Loucy (cell line): ENCODE measurements at regions not wholly inside any gene's neighbourhood (a gene's known extent, or its start where the extent isn't known, plus 50 kb on each side); places are given as distances from the start of the nearest gene placed in this dataset.

Experiments used
- CTCF ChIP-seq: fragments of 200-600 bp; sonication (generic); conservative IDR thresholded peaks from 2 replicates; pipeline ENCODE4 v1.5.1; 2014; ENCODE audit warnings: mild to moderate bottlenecking, antibody characterized with exemption, low read length
- EZH2phosphoT487 ChIP-seq: fragments of 200-600 bp; IDR thresholded peaks from 2 replicates; pipeline ENCODE4 v1.6.1; 2018; ENCODE audit warnings: antibody characterized with exemption, mild to moderate bottlenecking, moderate library complexity, borderline replicate concordance

DNA sequence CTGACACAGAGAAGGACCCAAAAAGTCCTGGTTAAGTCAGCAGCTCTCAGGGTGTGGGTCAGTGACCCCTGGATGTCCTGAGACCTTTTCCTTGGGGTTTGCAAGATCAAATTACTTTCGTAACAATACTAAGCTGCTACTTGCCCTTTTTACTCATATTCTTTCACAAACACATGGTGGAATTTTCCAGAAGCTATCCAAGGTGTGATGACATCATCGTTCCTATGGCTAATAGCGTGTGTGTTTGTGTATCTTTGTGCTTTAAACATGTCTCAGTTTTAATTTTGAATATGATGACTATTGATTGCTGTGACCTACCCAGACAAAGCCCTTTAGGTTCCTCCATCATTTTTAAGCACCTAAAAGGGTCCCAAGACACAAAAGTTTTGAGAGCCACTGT lies 176.2 kb downstream of the PHETA1 start:
- no peak for TF ChIP-seq CTCF
- TF ChIP-seq EZH2phosphoT487: no peak
